ENCODE measurements at regions not wholly inside any gene's neighbourhood (a gene's known extent, or its start where the extent isn't known, plus 50 kb on each side); places are given as distances from the start of the nearest gene placed in this dataset.

DNA sequence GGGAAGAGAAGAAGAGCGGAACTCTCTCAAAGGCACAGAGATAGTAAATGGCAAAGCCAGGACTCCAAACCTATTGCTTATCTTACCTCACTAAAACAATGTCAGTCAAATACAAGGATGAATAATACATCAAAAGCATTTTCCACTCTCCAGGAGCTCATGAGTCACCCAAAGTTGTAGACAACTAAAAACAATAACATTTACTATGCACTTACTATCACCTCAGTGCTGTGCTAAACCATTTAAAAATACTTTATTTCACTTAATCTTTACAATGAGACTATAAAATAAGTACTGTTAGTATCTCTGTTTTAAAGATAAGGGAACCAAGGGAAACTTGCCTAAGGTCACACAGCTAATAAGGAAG lies 163.2 kb upstream of the SPANXC start:
- Histone ChIP-seq H3K9me3 (ENCODE audit: control insufficient read depth in 4 of 4, low read length in 3 of 4) (no peaks in the 10 kb centered on the region), H3K36me3 (ENCODE audit: control insufficient read depth in 4 of 4, insufficient read depth in 3 of 4, low read depth in 1 of 4, low read length in 3 of 4) (no peaks in the 10 kb centered on the region), H3K4me3 (ENCODE audit: low read depth in 1 of 3, low read length in 3 of 3) (no peak overlapping the region), H3K27me3 (ENCODE audit: control insufficient read depth in 4 of 4, insufficient read depth in 4 of 4, low read length in 3 of 4) (peaks cover 0 to 3% (median 0%) of the 10 kb centered on the region in 4 donors), H3K9ac (ENCODE audit: low read depth in 1 of 2, low read length in 2 of 2) (no peak overlapping the region), H3K4me1 (ENCODE audit: control insufficient read depth in 4 of 4, insufficient read depth in 4 of 4, low read length in 3 of 4) (no peaks in the 10 kb centered on the region), H3K27ac (ENCODE audit: low read depth in 1 of 2, low read length in 2 of 2) (no peak overlapping the region)
- 97% methylated on average over 1 of the region's 1 CpG for WGBS
- TF ChIP-seq EGR1 (IDR thresholded peaks at IDR 0.05; ENCODE audit: low read depth in 2 of 2), result no peak
- TF ChIP-seq CTCF (IDR thresholded peaks at IDR 0.05; ENCODE audit: low read depth, low read length, missing input control), result no peak
- TF ChIP-seq SP1 (IDR thresholded peaks at IDR 0.05), result no peak
- TF ChIP-seq NR2F2 (IDR thresholded peaks at IDR 0.05), result no peak
- no peak for TF ChIP-seq RXRA (IDR thresholded peaks at IDR 0.05)
- no peak for TF ChIP-seq REST (IDR thresholded peaks at IDR 0.05)
- no peak for TF ChIP-seq GABPA (IDR thresholded peaks at IDR 0.05 in 1 of 2, conservative IDR thresholded peaks at IDR 0.05 in 1 of 2)
- no peak for DNase-seq (ENCODE audit: low spot score)

- no peak overlapping the region for H3K9ac ChIP-seq (ENCODE audit: low read depth in 1 of 2, low read length in 2 of 2)
- H3K36me3 ChIP-seq (ENCODE audit: control insufficient read depth in 4 of 4, insufficient read depth in 3 of 4, low read depth in 1 of 4, low read length in 3 of 4), result no peaks in the 10 kb centered on the region
- H3K4me1 ChIP-seq (ENCODE audit: control insufficient read depth in 4 of 4, insufficient read depth in 4 of 4, low read length in 3 of 4), result no peaks in the 10 kb centered on the region
- H3K9me3 ChIP-seq (ENCODE audit: control insufficient read depth in 4 of 4, low read length in 3 of 4), result no peaks in the 10 kb centered on the region
- H3K4me3 ChIP-seq (ENCODE audit: low read depth in 1 of 3, low read length in 3 of 3), result no peak overlapping the region
- no peak for DNase-seq (ENCODE audit: low spot score)
- no peak overlapping the region for H3K27ac ChIP-seq (ENCODE audit: low read depth in 1 of 2, low read length in 2 of 2)
- 53% methylated on average over 7 of the region's 7 CpGs for WGBS
- TF ChIP-seq FOXA2 (IDR thresholded peaks at IDR 0.05) (no peak), MAX (IDR thresholded peaks at IDR 0.05) (no peak), HNF4G (IDR thresholded peaks at IDR 0.05) (no peak), RAD21 (IDR thresholded peaks at IDR 0.05) (no peak), TAF1 (conservative IDR thresholded peaks at IDR 0.05) (no peak), FOXA1 (IDR thresholded peaks at IDR 0.05) (no peak), REST (IDR thresholded peaks at IDR 0.05) (no peak), CTCF (IDR thresholded peaks at IDR 0.05; ENCODE audit: low read depth, low read length, missing input control) (no peak), NR2F2 (IDR thresholded peaks at IDR 0.05) (no peak), HNF4A (conservative IDR thresholded peaks at IDR 0.05) (no peak), SP1 (IDR thresholded peaks at IDR 0.05) (no peak), JUND (IDR thresholded peaks at IDR 0.05) (no peak), EGR1 (IDR thresholded peaks at IDR 0.05; ENCODE audit: low read depth in 2 of 2) (no peak), RXRA (IDR thresholded peaks at IDR 0.05) (no peak)
- TF ChIP-seq, protein P1, sequence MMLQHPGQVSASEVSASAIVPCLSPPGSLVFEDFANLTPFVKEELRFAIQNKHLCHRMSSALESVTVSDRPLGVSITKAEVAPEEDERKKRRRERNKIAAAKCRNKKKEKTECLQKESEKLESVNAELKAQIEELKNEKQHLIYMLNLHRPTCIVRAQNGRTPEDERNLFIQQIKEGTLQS (IDR thresholded peaks at IDR 0.05), result no peak
- peaks cover 0 to 3% (median 0%) of the 10 kb centered on the region in 4 donors for H3K27me3 ChIP-seq (ENCODE audit: control insufficient read depth in 4 of 4, insufficient read depth in 4 of 4, low read length in 3 of 4)
These were observed 160.7 kb upstream of the SPANXC start for GRCh38 chrX:141402897-141403610.

Measured in liver (tissue), 8 donors.